ENCODE measurements at regions not wholly inside any gene's neighbourhood (a gene's known extent, or its start where the extent isn't known, plus 50 kb on each side); places are given as distances from the start of the nearest gene placed in this dataset.
A peak's percentile ranks its signal among the peaks of the same experiment; 100 is the strongest.
"Not testable (repeated sequence)": the region's sequence is repeated elsewhere in the genome, so short reads cannot be mapped to it uniquely, and the experiment has no call there.

GRCh38 chrX:104513162-104513561, 52.8 kb upstream of the IL1RAPL2 start:
- DNase-seq (ENCODE audit: low spot score): no peak

GRCh38 chrX:104510801-104511200, 55.2 kb upstream of the IL1RAPL2 start:
- no peak for DNase-seq (ENCODE audit: low spot score)

- no peak for DNase-seq (ENCODE audit: low spot score)
These were observed 63.5 kb upstream of the IL1RAPL2 start for GRCh38 chrX:104502460-104502859.

GRCh38 chrX:104488811-104489210, 77.2 kb upstream of the IL1RAPL2 start:
- no peak for DNase-seq (ENCODE audit: low spot score)

- DNase-seq (ENCODE audit: low spot score): no peak
These were observed 79.3 kb upstream of the IL1RAPL2 start for GRCh38 chrX:104486691-104487090.

- DNase-seq (ENCODE audit: low spot score): peak; percentile 2
These were observed 83.2 kb upstream of the IL1RAPL2 start for GRCh38 chrX:104482757-104483156.

GRCh38 chrX:104469771-104470170, 96.2 kb upstream of the IL1RAPL2 start:
- DNase-seq (ENCODE audit: low spot score): no peak

GRCh38 chrX:104459796-104460195, 106.2 kb upstream of the IL1RAPL2 start:
- no peak for DNase-seq (ENCODE audit: low spot score)

GRCh38 chrX:104457130-104457529, 108.9 kb upstream of the IL1RAPL2 start:
- DNase-seq (ENCODE audit: low spot score): not testable (repeated sequence)

GRCh38 chrX:104450316-104450715, 115.7 kb upstream of the IL1RAPL2 start:
- no peak for DNase-seq (ENCODE audit: low spot score)

- no peak for DNase-seq (ENCODE audit: low spot score)
These were observed 120.4 kb upstream of the IL1RAPL2 start for GRCh38 chrX:104445591-104445990.

GRCh38 chrX:104435249-104435648, 130.8 kb upstream of the IL1RAPL2 start:
- DNase-seq (ENCODE audit: low spot score): no peak

- no peak for DNase-seq (ENCODE audit: low spot score)
These were observed 133.7 kb upstream of the IL1RAPL2 start for GRCh38 chrX:104432321-104432720.

GRCh38 chrX:104430742-104431119, 135.3 kb upstream of the IL1RAPL2 start:
- DNase-seq (ENCODE audit: low spot score): no peak

- DNase-seq (ENCODE audit: low spot score): no peak
These were observed 135.8 kb upstream of the IL1RAPL2 start for GRCh38 chrX:104430072-104430741.

- DNase-seq (ENCODE audit: low spot score): no peak
These were observed 137.8 kb upstream of the IL1RAPL2 start for GRCh38 chrX:104428231-104428630.

- no peak for DNase-seq (ENCODE audit: low spot score)
These were observed 138.3 kb upstream of the IL1RAPL2 start for GRCh38 chrX:104427693-104428092.

- no peak for DNase-seq (ENCODE audit: low spot score)
These were observed 138.9 kb upstream of the IL1RAPL2 start for GRCh38 chrX:104427073-104427472.

GRCh38 chrX:104420907-104421306, 145.1 kb upstream of the IL1RAPL2 start:
- DNase-seq (ENCODE audit: low spot score): no peak

- no peak for DNase-seq (ENCODE audit: low spot score)
These were observed 146.1 kb upstream of the IL1RAPL2 start for GRCh38 chrX:104419926-104420325.

GRCh38 chrX:104419211-104419610, 146.8 kb upstream of the IL1RAPL2 start:
- DNase-seq (ENCODE audit: low spot score): no peak

- DNase-seq (ENCODE audit: low spot score): no peak
These were observed 154.2 kb upstream of the IL1RAPL2 start for GRCh38 chrX:104411800-104412199.

- DNase-seq (ENCODE audit: low spot score): no peak
These were observed 145.7 kb upstream of the ESX1 start for GRCh38 chrX:104400387-104400786.

- no peak for DNase-seq (ENCODE audit: low spot score)
These were observed 137.6 kb upstream of the ESX1 start for GRCh38 chrX:104392350-104392749.

Data from iPS-NIHi11 (cell line).